WERI-Rb-1 (cell line): ENCODE measurements at regions not wholly inside any gene's neighbourhood (a gene's known extent, or its start where the extent isn't known, plus 50 kb on each side); places are given as distances from the start of the nearest gene placed in this dataset.

ENCODE experiments used
- DNase-seq: peaks from one replicate; pipeline ENCODE4 v3.0.0-alpha.2; 2020
- H3K27ac ChIP-seq: fragments of 250-450 bp; sonication (Bioruptor Pico); 2 replicates; pipeline ENCODE4 v1.5.1; 2020; ENCODE audit warnings: mild to moderate bottlenecking, moderate library complexity
- H3K27me3 ChIP-seq: fragments of 250-450 bp; sonication (Bioruptor Pico); 2 replicates; pipeline ENCODE4 v1.5.1; 2021; ENCODE audit warnings: mild to moderate bottlenecking, low read depth, moderate library complexity; ENCODE audit not compliant: insufficient read depth, severe bottlenecking
- H3K36me3 ChIP-seq: fragments of 250-450 bp; sonication (Bioruptor Pico); 2 replicates; pipeline ENCODE4 v1.5.1; 2020; ENCODE audit warnings: mild to moderate bottlenecking, moderate library complexity
- H3K4me3 ChIP-seq: 2 replicates; pipeline ENCODE4 v1.5.1; 2011; ENCODE audit warnings: low read depth, mild to moderate bottlenecking, control low read depth, low read length
- H3K9me3 ChIP-seq: fragments of 250-450 bp; sonication (Bioruptor Pico); 2 replicates; pipeline ENCODE4 v1.5.1; 2021; ENCODE audit warnings: mild to moderate bottlenecking, moderate library complexity; ENCODE audit not compliant: severe bottlenecking
- TF ChIP-seq, protein P1 (sequence below): IDR thresholded peaks from 2 replicates; pipeline ENCODE4 v1.5.1; 2011; ENCODE audit warnings: low read depth, mild to moderate bottlenecking, control low read depth, inconsistent platforms, low read length

GRCh38 chr15:91586560-91586959, 266.9 kb upstream of the SLCO3A1 start:
- DNase-seq = no peak
- TF ChIP-seq, protein P1, sequence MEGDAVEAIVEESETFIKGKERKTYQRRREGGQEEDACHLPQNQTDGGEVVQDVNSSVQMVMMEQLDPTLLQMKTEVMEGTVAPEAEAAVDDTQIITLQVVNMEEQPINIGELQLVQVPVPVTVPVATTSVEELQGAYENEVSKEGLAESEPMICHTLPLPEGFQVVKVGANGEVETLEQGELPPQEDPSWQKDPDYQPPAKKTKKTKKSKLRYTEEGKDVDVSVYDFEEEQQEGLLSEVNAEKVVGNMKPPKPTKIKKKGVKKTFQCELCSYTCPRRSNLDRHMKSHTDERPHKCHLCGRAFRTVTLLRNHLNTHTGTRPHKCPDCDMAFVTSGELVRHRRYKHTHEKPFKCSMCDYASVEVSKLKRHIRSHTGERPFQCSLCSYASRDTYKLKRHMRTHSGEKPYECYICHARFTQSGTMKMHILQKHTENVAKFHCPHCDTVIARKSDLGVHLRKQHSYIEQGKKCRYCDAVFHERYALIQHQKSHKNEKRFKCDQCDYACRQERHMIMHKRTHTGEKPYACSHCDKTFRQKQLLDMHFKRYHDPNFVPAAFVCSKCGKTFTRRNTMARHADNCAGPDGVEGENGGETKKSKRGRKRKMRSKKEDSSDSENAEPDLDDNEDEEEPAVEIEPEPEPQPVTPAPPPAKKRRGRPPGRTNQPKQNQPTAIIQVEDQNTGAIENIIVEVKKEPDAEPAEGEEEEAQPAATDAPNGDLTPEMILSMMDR = no peak

DNA sequence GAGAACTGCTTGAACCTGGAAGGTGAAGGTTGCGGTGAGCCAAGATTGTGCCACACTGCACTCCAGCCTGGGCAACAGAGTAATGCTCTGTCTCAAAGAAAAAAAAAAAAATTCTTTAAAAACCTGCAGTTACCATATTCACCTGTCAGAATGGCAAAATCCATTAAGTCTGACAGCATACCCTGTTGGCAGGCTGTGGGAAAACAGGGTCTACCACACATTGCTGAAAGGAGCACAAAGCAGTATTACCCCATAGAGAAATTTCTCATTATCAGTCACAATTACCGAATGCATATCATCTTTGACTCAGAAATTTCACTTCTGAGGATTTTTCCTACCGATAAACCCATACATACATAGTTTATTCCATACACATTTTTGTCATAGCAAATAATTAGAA, 264.1 kb upstream of the SLCO3A1 start:
- Histone ChIP-seq H3K27ac (no peak overlapping the region), H3K36me3 (no peaks in the 10 kb centered on the region), H3K27me3 (peaks cover 69% of the 10 kb centered on the region), H3K4me3 (no peak overlapping the region), H3K9me3 (no peaks in the 10 kb centered on the region)
- DNase-seq = no peak
- TF ChIP-seq, protein P1 = no peak

More at GRCh38 chr15:91586560-91586959, 266.9 kb upstream of the SLCO3A1 start:
- Histone ChIP-seq H3K27ac (no peak overlapping the region), H3K36me3 (no peaks in the 10 kb centered on the region), H3K4me3 (no peak overlapping the region), H3K27me3 (peaks cover 60% of the 10 kb centered on the region), H3K9me3 (no peaks in the 10 kb centered on the region)

DNA sequence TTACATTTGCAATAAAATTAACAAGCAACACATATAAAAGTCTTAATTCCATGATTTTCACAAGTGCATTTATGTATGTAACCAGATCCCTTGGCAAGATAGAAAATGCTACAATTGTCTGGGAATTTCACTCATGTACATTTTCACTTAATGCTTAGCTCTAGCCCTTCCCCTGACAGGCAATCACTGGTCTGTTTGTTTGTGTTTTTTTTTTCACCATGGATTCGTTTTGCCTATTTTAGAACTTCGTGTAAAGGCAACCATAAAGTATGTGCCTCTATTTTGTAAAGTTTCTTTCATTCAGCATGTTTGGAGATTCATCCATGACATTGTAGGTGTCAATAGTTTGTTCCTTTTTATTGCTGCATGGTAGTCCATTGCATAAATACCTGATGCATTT, 260.9 kb upstream of the SLCO3A1 start:
- no peak for DNase-seq
- H3K36me3 ChIP-seq = no peaks in the 10 kb centered on the region
- H3K27me3 ChIP-seq = peaks cover 63% of the 10 kb centered on the region
- TF ChIP-seq, protein P1 = no peak
- no peaks in the 10 kb centered on the region for H3K9me3 ChIP-seq
- H3K4me3 ChIP-seq = no peak overlapping the region
- no peak overlapping the region for H3K27ac ChIP-seq

DNA sequence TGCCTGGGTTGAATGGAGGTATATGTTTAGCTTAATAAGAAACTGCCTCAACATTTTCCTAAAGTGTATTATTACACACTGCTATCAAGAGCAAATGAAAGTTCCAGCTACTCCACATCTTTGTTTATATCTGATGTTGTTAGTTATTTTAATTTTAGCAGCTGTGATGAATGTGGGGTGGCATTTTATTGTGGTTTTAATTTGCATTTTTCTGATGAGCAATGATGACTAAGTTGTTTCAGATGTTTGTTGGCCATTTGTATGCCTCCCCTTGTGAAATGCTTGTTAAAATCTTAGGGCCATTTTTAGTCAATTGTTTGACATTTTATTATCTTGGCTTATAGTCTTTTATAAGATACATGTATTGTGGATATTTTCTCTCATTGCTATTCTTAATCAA, 260.4 kb upstream of the SLCO3A1 start:
- no peak overlapping the region for H3K4me3 ChIP-seq
- no peak for DNase-seq

DNA sequence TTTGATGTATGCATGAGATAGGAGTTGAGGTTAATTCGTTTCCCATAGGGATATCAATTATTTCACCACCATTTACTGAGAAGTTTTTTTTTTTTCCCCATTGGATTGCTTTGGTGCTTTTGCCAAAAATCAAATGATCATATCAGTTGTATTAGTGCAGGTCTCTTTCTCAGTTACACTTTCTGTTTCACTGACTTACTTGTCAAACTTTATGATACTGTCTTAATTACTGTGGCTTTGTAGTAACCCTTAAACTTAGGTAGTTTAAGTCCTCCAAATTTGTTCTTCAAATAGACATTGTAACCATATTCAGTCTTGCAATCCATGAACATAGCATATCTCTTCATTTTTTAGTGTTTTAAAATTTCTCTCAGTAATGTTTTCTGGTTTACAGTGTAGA, 259.9 kb upstream of the SLCO3A1 start:
- DNase-seq = no peak
- no peaks in the 10 kb centered on the region for H3K9me3 ChIP-seq
- TF ChIP-seq, protein P1 = no peak
- H3K27me3 ChIP-seq = peaks cover 63% of the 10 kb centered on the region
- H3K36me3 ChIP-seq = no peaks in the 10 kb centered on the region
- no peak overlapping the region for H3K4me3 ChIP-seq
- no peak overlapping the region for H3K27ac ChIP-seq

More for the DNA sequence above, 260.4 kb upstream of the SLCO3A1 start:
- Histone ChIP-seq H3K27me3 (peaks cover 63% of the 10 kb centered on the region), H3K27ac (no peak overlapping the region), H3K9me3 (no peaks in the 10 kb centered on the region), H3K36me3 (no peaks in the 10 kb centered on the region)
- TF ChIP-seq, protein P1 = no peak

DNA sequence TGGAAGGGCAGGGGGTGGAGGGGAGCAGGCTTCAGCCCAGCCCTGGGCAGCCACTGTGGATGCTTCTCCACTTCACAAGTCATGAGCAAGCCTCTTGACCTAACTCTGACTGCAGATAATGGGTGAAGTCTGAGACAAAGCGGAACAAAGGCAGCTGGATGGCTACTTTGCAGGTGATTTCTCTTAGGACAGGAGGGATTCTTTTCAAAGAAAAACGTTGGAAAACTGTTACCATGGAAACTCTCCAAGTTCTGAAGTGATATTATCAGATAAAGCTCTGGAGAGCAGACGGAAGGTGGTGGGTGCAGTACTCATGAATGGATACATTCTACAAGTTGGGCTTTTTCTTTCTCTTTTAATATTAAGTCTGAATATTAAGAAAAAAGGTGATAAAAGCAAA, 254.2 kb upstream of the SLCO3A1 start:
- TF ChIP-seq, protein P1 = no peak
- Histone ChIP-seq H3K27me3 (peaks cover 54% of the 10 kb centered on the region), H3K4me3 (no peak overlapping the region), H3K27ac (no peak overlapping the region), H3K36me3 (no peaks in the 10 kb centered on the region), H3K9me3 (no peaks in the 10 kb centered on the region)
- no peak for DNase-seq
